ENCODE measurements at regions not wholly inside any gene's neighbourhood (a gene's known extent, or its start where the extent isn't known, plus 50 kb on each side); places are given as distances from the start of the nearest gene placed in this dataset.

- no peak for DNase-seq
- Histone ChIP-seq H3K4me1 (no peaks in the 10 kb centered on the region), H3K36me3 (no peaks in the 10 kb centered on the region), H3K27ac (no peak overlapping the region), H3K4me3 (no peak overlapping the region), H3K9me3 (peaks cover 0 to 34% (median 21%) of the 10 kb centered on the region in 8 donors), H3K27me3 (replicated peaks in 1 of 7) (peaks cover 0 to 9% (median 0%) of the 10 kb centered on the region in 7 donors)
- TF ChIP-seq POLR2A (IDR thresholded peaks at IDR 0.05) (no peak), POLR2AphosphoS5 (IDR thresholded peaks at IDR 0.05) (no peak), CTCF (IDR thresholded peaks at IDR 0.05 in 8 of 11, conservative IDR thresholded peaks at IDR 0.05 in 3 of 11) (no peak)
- 59 to 71% (median 70%) methylated on average over 5 of the region's 5 CpGs for WGBS, 5 donors
- intact Hi-C loops (cut with DNase I; ENCODE audit: low total_unique reads): no loop called here
Observed at GRCh38 chr6:40187535-40188144, 253.4 kb upstream of the MOCS1 start.

- H3K27ac ChIP-seq: no peak overlapping the region
- H3K36me3 ChIP-seq: no peaks in the 10 kb centered on the region
- H3K27me3 ChIP-seq (replicated peaks in 1 of 7): peaks cover 0 to 9% (median 0%) of the 10 kb centered on the region in 7 donors
- WGBS, 5 donors: 91 to 97% (median 95%) methylated on average over 1 of the region's 1 CpG
- H3K9me3 ChIP-seq: peaks cover 0 to 39% (median 23%) of the 10 kb centered on the region in 8 donors
- no peak overlapping the region for H3K4me3 ChIP-seq
- H3K4me1 ChIP-seq: no peaks in the 10 kb centered on the region
- no peak for TF ChIP-seq CTCF (IDR thresholded peaks at IDR 0.05 in 8 of 11, conservative IDR thresholded peaks at IDR 0.05 in 3 of 11)
- TF ChIP-seq POLR2AphosphoS5 (IDR thresholded peaks at IDR 0.05): no peak
- no peak for TF ChIP-seq POLR2A (IDR thresholded peaks at IDR 0.05)
- intact Hi-C loops (cut with DNase I; ENCODE audit: low total_unique reads): no loop called here
- DNase-seq: no peak
Observed at GRCh38 chr6:40185486-40185885, 251.2 kb upstream of the MOCS1 start.

GRCh38 chr6:40183902-40184301, 249.6 kb upstream of the MOCS1 start:
- WGBS, 5 donors: 87 to 96% (median 92%) methylated on average over 4 of the region's 4 CpGs
- no peak for TF ChIP-seq CTCF (IDR thresholded peaks at IDR 0.05 in 8 of 11, conservative IDR thresholded peaks at IDR 0.05 in 3 of 11)
- TF ChIP-seq POLR2AphosphoS5 (IDR thresholded peaks at IDR 0.05): no peak
- no peak for TF ChIP-seq POLR2A (IDR thresholded peaks at IDR 0.05)
- Histone ChIP-seq H3K27ac (no peak overlapping the region), H3K36me3 (no peaks in the 10 kb centered on the region), H3K4me3 (no peak overlapping the region), H3K4me1 (no peaks in the 10 kb centered on the region), H3K27me3 (replicated peaks in 1 of 7) (peaks cover 0 to 9% (median 0%) of the 10 kb centered on the region in 7 donors), H3K9me3 (peaks cover 0 to 39% (median 23%) of the 10 kb centered on the region in 8 donors)
- intact Hi-C loops (cut with DNase I; ENCODE audit: low total_unique reads): no loop called here
- DNase-seq: no peak

- WGBS, 5 donors: 84 to 100% (median 92%) methylated on average over 1 of the region's 1 CpG
Observed at GRCh38 chr6:40181367-40181766, 247.1 kb upstream of the MOCS1 start.

More at GRCh38 chr6:40181367-40181766, 247.1 kb upstream of the MOCS1 start:
- Histone ChIP-seq H3K27ac (no peak overlapping the region), H3K27me3 (replicated peaks in 1 of 7) (peaks cover 0 to 11% (median 0%) of the 10 kb centered on the region in 7 donors), H3K4me3 (no peak overlapping the region), H3K4me1 (no peaks in the 10 kb centered on the region), H3K9me3 (peaks cover 0 to 35% (median 23%) of the 10 kb centered on the region in 8 donors), H3K36me3 (no peaks in the 10 kb centered on the region)
- no peak for DNase-seq
- no peak for TF ChIP-seq POLR2AphosphoS5 (IDR thresholded peaks at IDR 0.05)
- no peak for TF ChIP-seq CTCF (IDR thresholded peaks at IDR 0.05 in 8 of 11, conservative IDR thresholded peaks at IDR 0.05 in 3 of 11)
- no peak for TF ChIP-seq POLR2A (IDR thresholded peaks at IDR 0.05)
- intact Hi-C loops (cut with DNase I; ENCODE audit: low total_unique reads): no loop called here
